SK-N-SH (cell line): ENCODE measurements at regions not wholly inside any gene's neighbourhood (a gene's known extent, or its start where the extent isn't known, plus 50 kb on each side); places are given as distances from the start of the nearest gene placed in this dataset.

Source experiments
- CHD2 ChIP-seq: fragments of 150-350 bp; IDR thresholded peaks from 2 replicates; pipeline ENCODE4 v1.6.1; 2018; ENCODE audit warnings: low read length; ENCODE audit not compliant: partially characterized antibody
- CTCF ChIP-seq: fragments of 200-600 bp; sonication (generic); IDR thresholded peaks from 2 replicates; pipeline ENCODE4 v1.6.1; 2017; ENCODE audit warnings: antibody characterized with exemption, mild to moderate bottlenecking, moderate library complexity
- EP300 ChIP-seq, 2 experiments: IDR thresholded peaks; 2 replicates each; pipeline versions ENCODE4 v1.4.0 to v1.6.1; 2012; ENCODE audit warnings: borderline replicate concordance in 1 of 2, low read depth in 1 of 2, low read length in 1 of 2
- MAX ChIP-seq: IDR thresholded peaks from 2 replicates; pipeline ENCODE4 v1.4.0; 2012; ENCODE audit warnings: low read depth
- NRF1 ChIP-seq: IDR thresholded peaks from 2 replicates; pipeline ENCODE4 v1.6.1; 2012; ENCODE audit warnings: low read depth, mild to moderate bottlenecking, low read length
- POLR2AphosphoS5 ChIP-seq: IDR thresholded peaks from 2 replicates; pipeline ENCODE4 v1.6.1; 2012; ENCODE audit warnings: low read depth, low read length
- TAF1 ChIP-seq: IDR thresholded peaks from 2 replicates; pipeline ENCODE4 v1.6.1; 2012; ENCODE audit warnings: low read depth, mild to moderate bottlenecking, low read length, moderate library complexity, borderline replicate concordance
- TF ChIP-seq, protein P1 (sequence below): fragments of 150-350 bp; IDR thresholded peaks from 2 replicates; pipeline ENCODE4 v1.6.1; 2016; ENCODE audit warnings: mild to moderate bottlenecking, low read depth, low read length

GRCh38 chr22:27127911-27128310 is 470.5 kb downstream of the MIAT start:
- TF ChIP-seq CTCF (no peak), TAF1 (no peak), MAX (no peak), CHD2 (no peak), NRF1 (no peak), EP300 (IDR thresholded peaks at IDR 0.05; ENCODE audit: borderline replicate concordance in 1 of 2, low read depth in 1 of 2, low read length in 1 of 2) (no peak), POLR2AphosphoS5 (no peak)
- TF ChIP-seq, protein P1, sequence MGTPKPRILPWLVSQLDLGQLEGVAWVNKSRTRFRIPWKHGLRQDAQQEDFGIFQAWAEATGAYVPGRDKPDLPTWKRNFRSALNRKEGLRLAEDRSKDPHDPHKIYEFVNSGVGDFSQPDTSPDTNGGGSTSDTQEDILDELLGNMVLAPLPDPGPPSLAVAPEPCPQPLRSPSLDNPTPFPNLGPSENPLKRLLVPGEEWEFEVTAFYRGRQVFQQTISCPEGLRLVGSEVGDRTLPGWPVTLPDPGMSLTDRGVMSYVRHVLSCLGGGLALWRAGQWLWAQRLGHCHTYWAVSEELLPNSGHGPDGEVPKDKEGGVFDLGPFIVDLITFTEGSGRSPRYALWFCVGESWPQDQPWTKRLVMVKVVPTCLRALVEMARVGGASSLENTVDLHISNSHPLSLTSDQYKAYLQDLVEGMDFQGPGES: no peak
